Upper lobe of left lung (tissue), 4 donors: ENCODE measurements at regions not wholly inside any gene's neighbourhood (a gene's known extent, or its start where the extent isn't known, plus 50 kb on each side); places are given as distances from the start of the nearest gene placed in this dataset.

Experiments
- EP300 ChIP-seq, 4 donors: sonication (generic); formaldehyde crosslinking; IDR thresholded peaks; one replicate each; pipeline ENCODE4 v1.5.1; 2017; ENCODE audit warnings: antibody characterized with exemption in 4 of 4, control low read depth in 2 of 4
- POLR2AphosphoS5 ChIP-seq, 2 donors: sonication (generic); formaldehyde crosslinking; IDR thresholded peaks; one replicate each; pipeline ENCODE4 v1.5.1; 2017; ENCODE audit warnings: antibody characterized with exemption in 2 of 2
- TF ChIP-seq, protein P1 (sequence below), 6 experiments: fragments of 450-650 bp in 4 of 6; fragments of 200-600 bp in 2 of 6; sonication (generic) in 2 of 6; IDR thresholded peaks; one replicate each; pipeline ENCODE4 v1.5.1; 2016 to 2019; ENCODE audit warnings: antibody characterized with exemption in 6 of 6

DNA sequence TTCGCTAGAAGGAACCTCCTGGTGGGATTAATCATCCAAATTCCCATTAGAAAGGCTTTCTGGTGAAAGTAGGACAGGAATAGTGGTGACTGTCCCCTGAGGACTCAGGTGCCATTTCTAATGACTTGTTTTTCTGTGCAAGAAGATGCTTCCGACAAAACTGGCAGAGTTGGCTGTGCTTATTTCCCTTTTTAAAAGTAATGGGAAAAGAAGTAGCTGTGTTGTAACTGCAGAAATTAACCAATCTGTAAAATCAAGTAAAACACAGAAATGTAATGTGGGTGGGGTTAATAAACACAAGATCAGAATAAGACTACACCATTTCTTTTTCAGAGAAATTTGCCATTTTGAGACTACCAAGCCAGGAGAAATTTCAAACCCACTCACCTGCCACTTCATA lies 55.0 kb upstream of the FAM9B start:
- TF ChIP-seq, protein P1, sequence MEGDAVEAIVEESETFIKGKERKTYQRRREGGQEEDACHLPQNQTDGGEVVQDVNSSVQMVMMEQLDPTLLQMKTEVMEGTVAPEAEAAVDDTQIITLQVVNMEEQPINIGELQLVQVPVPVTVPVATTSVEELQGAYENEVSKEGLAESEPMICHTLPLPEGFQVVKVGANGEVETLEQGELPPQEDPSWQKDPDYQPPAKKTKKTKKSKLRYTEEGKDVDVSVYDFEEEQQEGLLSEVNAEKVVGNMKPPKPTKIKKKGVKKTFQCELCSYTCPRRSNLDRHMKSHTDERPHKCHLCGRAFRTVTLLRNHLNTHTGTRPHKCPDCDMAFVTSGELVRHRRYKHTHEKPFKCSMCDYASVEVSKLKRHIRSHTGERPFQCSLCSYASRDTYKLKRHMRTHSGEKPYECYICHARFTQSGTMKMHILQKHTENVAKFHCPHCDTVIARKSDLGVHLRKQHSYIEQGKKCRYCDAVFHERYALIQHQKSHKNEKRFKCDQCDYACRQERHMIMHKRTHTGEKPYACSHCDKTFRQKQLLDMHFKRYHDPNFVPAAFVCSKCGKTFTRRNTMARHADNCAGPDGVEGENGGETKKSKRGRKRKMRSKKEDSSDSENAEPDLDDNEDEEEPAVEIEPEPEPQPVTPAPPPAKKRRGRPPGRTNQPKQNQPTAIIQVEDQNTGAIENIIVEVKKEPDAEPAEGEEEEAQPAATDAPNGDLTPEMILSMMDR (IDR thresholded peaks at IDR 0.05): no peak
- TF ChIP-seq EP300 (IDR thresholded peaks at IDR 0.05): no peak
- TF ChIP-seq POLR2AphosphoS5 (IDR thresholded peaks at IDR 0.05): no peak
